PFSK-1 (cell line): ENCODE measurements at regions not wholly inside any gene's neighbourhood (a gene's known extent, or its start where the extent isn't known, plus 50 kb on each side); places are given as distances from the start of the nearest gene placed in this dataset.

Experiments used
- POLR2AphosphoS5 ChIP-seq: IDR thresholded peaks from 2 replicates; pipeline ENCODE4 v1.6.1; 2012; ENCODE audit warnings: low read depth, mild to moderate bottlenecking, control low read depth, low read length, moderate library complexity
- SIN3A ChIP-seq: IDR thresholded peaks from 2 replicates; pipeline ENCODE4 v1.6.1; 2012; ENCODE audit warnings: mild to moderate bottlenecking, low read length, moderate library complexity, borderline replicate concordance; ENCODE audit not compliant: insufficient read depth

- no peak for TF ChIP-seq POLR2AphosphoS5
- no peak for TF ChIP-seq SIN3A
These were observed 144.7 kb upstream of the SHB start for GRCh38 chr9:38213631-38214299.
